ENCODE measurements at regions not wholly inside any gene's neighbourhood (a gene's known extent, or its start where the extent isn't known, plus 50 kb on each side); places are given as distances from the start of the nearest gene placed in this dataset.

GRCh38 chr10:33120700-33121099 lies 162.7 kb upstream of the ITGB1 start:
- no peaks in the 10 kb centered on the region for H3K9me3 ChIP-seq (ENCODE audit: insufficient read depth in 2 of 2, low read depth in 1 of 2, low read length in 1 of 2)
- no peak overlapping the region for H3K14ac ChIP-seq (ENCODE audit: insufficient read length)
- H3K79me1 ChIP-seq (ENCODE audit: low read depth, low read length), result no peaks in the 10 kb centered on the region
- ChIA-PET POLR2A (ENCODE audit: partially characterized antibody) (interaction anchor here (1.2 kb wide), 1 partner anchor 24 kb away, joined by 3 read pairs; no protein-coding TSS in a partner anchor), CTCF (ENCODE audit: partially characterized antibody) (no interaction called here)
- no peak overlapping the region for H2BK20ac ChIP-seq (ENCODE audit: low read length)
- no peak overlapping the region for H3K4ac ChIP-seq (replicated peaks; ENCODE audit: insufficient read length, low read depth, low read length)
- no peaks in the 10 kb centered on the region for H3K27me3 ChIP-seq (replicated peaks in 1 of 4; ENCODE audit: control insufficient read depth in 3 of 4, extremely low read depth in 1 of 4, insufficient read depth in 3 of 4, low read length in 3 of 4)
- H3K4me1 ChIP-seq (replicated peaks in 1 of 4; ENCODE audit: control insufficient read depth in 3 of 4, insufficient read depth in 4 of 4, low read length in 3 of 4), result peaks cover 0 to 2% (median 0%) of the 10 kb centered on the region in 4 experiments; a peak in 1 of 7 replicates
- no peak overlapping the region for H3K9ac ChIP-seq (replicated peaks in 1 of 4; ENCODE audit: extremely low read depth in 1 of 4, low read depth in 3 of 4, low read length in 3 of 4)
- no peak overlapping the region for H4K8ac ChIP-seq (ENCODE audit: extremely low read depth, insufficient read depth, low read length)
- no peaks in the 10 kb centered on the region for H3K36me3 ChIP-seq (ENCODE audit: control insufficient read depth in 2 of 4, insufficient read depth in 4 of 4, low read length in 3 of 4)
- H3K18ac ChIP-seq (ENCODE audit: extremely low read depth, low read length), result no peak overlapping the region
- no peaks in the 10 kb centered on the region for H3K23me2 ChIP-seq (ENCODE audit: low read depth, low read length)
- H4K91ac ChIP-seq (replicated peaks; ENCODE audit: insufficient read length, low read length), result no peak overlapping the region
- no peak overlapping the region for H2AFZ ChIP-seq (ENCODE audit: low read length)
- no peaks in the 10 kb centered on the region for H3K79me2 ChIP-seq (ENCODE audit: control insufficient read depth in 1 of 2, insufficient read depth in 2 of 2, low read length in 2 of 2)
- H4K20me1 ChIP-seq (replicated peaks in 1 of 2; ENCODE audit: control insufficient read depth in 1 of 2, insufficient read depth in 2 of 2, low read length in 2 of 2), result no peaks in the 10 kb centered on the region
- 97% methylated on average over 2 of the region's 2 CpGs; no CpG with 5 or more reads in 1 of the 2 experiments for WGBS, 2 experiments (ENCODE audit: extremely low coverage in 1 of 2, insufficient coverage in 1 of 2, insufficient read length in 1 of 2, insufficient replicate concordance in 2 of 2, low coverage in 1 of 2, low lambda C conversion rate in 2 of 2, missing lambda C conversion rate in 1 of 2)
- H3K4me2 ChIP-seq (ENCODE audit: insufficient read depth in 1 of 2, low read depth in 2 of 2, low read length in 2 of 2), result no peak overlapping the region
- TF ChIP-seq JUN (IDR thresholded peaks at IDR 0.05; ENCODE audit: low read depth, low read length), result no peak
- no peak for TF ChIP-seq NRF1 (IDR thresholded peaks at IDR 0.05; ENCODE audit: low read depth, low read length)
- TF ChIP-seq CBX8 (IDR thresholded peaks at IDR 0.05; ENCODE audit: borderline replicate concordance, low read depth, low read length), result no peak
- TF ChIP-seq BACH1 (IDR thresholded peaks at IDR 0.05; ENCODE audit: low read length), result no peak
- TF ChIP-seq EZH2 (IDR thresholded peaks at IDR 0.05; ENCODE audit: low read depth, low read length, severe bottlenecking), result no peak
- no peak for TF ChIP-seq SP4 (IDR thresholded peaks at IDR 0.05; ENCODE audit: low read length)
- TF ChIP-seq JUND (IDR thresholded peaks at IDR 0.05; ENCODE audit: low read length), result no peak
- no peak for TF ChIP-seq YY1 (IDR thresholded peaks at IDR 0.05; ENCODE audit: low read depth, low read length)
- no peak for TF ChIP-seq CHD1 (IDR thresholded peaks at IDR 0.05; ENCODE audit: low read depth, low read length)
- no peak for TF ChIP-seq TAF1 (IDR thresholded peaks at IDR 0.05; ENCODE audit: low read depth, low read length)
- TF ChIP-seq KDM1A (IDR thresholded peaks at IDR 0.05; ENCODE audit: borderline replicate concordance, low read length), result no peak
- TF ChIP-seq EGR1 (IDR thresholded peaks at IDR 0.05; ENCODE audit: borderline replicate concordance, low read depth, low read length), result no peak
- no peak for TF ChIP-seq SIRT6 (IDR thresholded peaks at IDR 0.05; ENCODE audit: low read length)
- TF ChIP-seq SP1 (IDR thresholded peaks at IDR 0.05; ENCODE audit: low read depth, low read length), result no peak
- no peak for TF ChIP-seq EP300 (IDR thresholded peaks at IDR 0.05; ENCODE audit: borderline replicate concordance in 1 of 2, low read depth in 2 of 2, low read length in 2 of 2)
- H3K27ac ChIP-seq (ENCODE audit: low read depth, low read length), result no peak overlapping the region
- no peak overlapping the region for H3K56ac ChIP-seq (replicated peaks; ENCODE audit: insufficient read length, low read depth, low read length)
- FAIRE-seq, result no peak
- DNase-seq (ENCODE audit: low read depth in 1 of 2, low spot score in 2 of 2), result no peak
- no peak overlapping the region for H3K23ac ChIP-seq (ENCODE audit: insufficient read length)
- no peak overlapping the region for H2BK12ac ChIP-seq (ENCODE audit: low read depth, low read length)
- no peak overlapping the region for H3K4me3 ChIP-seq (ENCODE audit: extremely low read depth in 1 of 4, insufficient read depth in 2 of 4, low read depth in 3 of 4, low read length in 4 of 4)
- no peak overlapping the region for H2AK5ac ChIP-seq (ENCODE audit: low read depth, low read length)
- H2BK5ac ChIP-seq (ENCODE audit: low read depth, low read length), result no peak overlapping the region
- no peak overlapping the region for H2BK15ac ChIP-seq (ENCODE audit: low read length)
- H2BK120ac ChIP-seq (replicated peaks; ENCODE audit: low read depth, low read length), result no peak overlapping the region
- H4K5ac ChIP-seq (ENCODE audit: insufficient read length, low read depth, low read length), result no peak overlapping the region

Data from H1 (cell line).